ENCODE measurements at regions not wholly inside any gene's neighbourhood (a gene's known extent, or its start where the extent isn't known, plus 50 kb on each side); places are given as distances from the start of the nearest gene placed in this dataset.

- no peak for DNase-seq
Observed at GRCh38 chr16:86683441-86684194, 105.3 kb downstream of the FOXL1 start.

- DNase-seq = no peak
Observed at GRCh38 chr16:86685076-86685475, 106.7 kb downstream of the FOXL1 start.

GRCh38 chr16:86690970-86691369 is 112.6 kb downstream of the FOXL1 start:
- DNase-seq = no peak

- no peak for DNase-seq
Observed at GRCh38 chr16:86692426-86692825, 114.1 kb downstream of the FOXL1 start.

- no peak for DNase-seq
Observed at GRCh38 chr16:86693033-86693432, 114.7 kb downstream of the FOXL1 start.

GRCh38 chr16:86697715-86698114 is 119.4 kb downstream of the FOXL1 start:
- DNase-seq = no peak

GRCh38 chr16:86700046-86700945 is 121.9 kb downstream of the FOXL1 start:
- DNase-seq = no peak

- DNase-seq = no peak
Observed at GRCh38 chr16:86701286-86701975, 123.1 kb downstream of the FOXL1 start.

GRCh38 chr16:86702824-86703588 is 124.7 kb downstream of the FOXL1 start:
- no peak for DNase-seq

- no peak for DNase-seq
Observed at GRCh38 chr16:86704516-86704915, 126.2 kb downstream of the FOXL1 start.

- no peak for DNase-seq
Observed at GRCh38 chr16:86706726-86707125, 128.4 kb downstream of the FOXL1 start.

GRCh38 chr16:86707171-86707570 is 128.8 kb downstream of the FOXL1 start:
- DNase-seq = no peak

GRCh38 chr16:86707581-86707980 is 129.2 kb downstream of the FOXL1 start:
- no peak for DNase-seq

GRCh38 chr16:86708431-86708830 is 130.1 kb downstream of the FOXL1 start:
- DNase-seq = no peak

- no peak for DNase-seq
Observed at GRCh38 chr16:86709103-86709502, 130.8 kb downstream of the FOXL1 start.

GRCh38 chr16:86709902-86710601 is 131.7 kb downstream of the FOXL1 start:
- no peak for DNase-seq

- DNase-seq = no peak
Observed at GRCh38 chr16:86710602-86710950, 132.2 kb downstream of the FOXL1 start.

- DNase-seq = no peak
Observed at GRCh38 chr16:86712158-86713009, 134.0 kb downstream of the FOXL1 start.

- no peak for DNase-seq
Observed at GRCh38 chr16:86713021-86713631, 134.8 kb downstream of the FOXL1 start.

GRCh38 chr16:86714166-86714565 is 135.8 kb downstream of the FOXL1 start:
- no peak for DNase-seq
